ENCODE measurements at regions not wholly inside any gene's neighbourhood (a gene's known extent, or its start where the extent isn't known, plus 50 kb on each side); places are given as distances from the start of the nearest gene placed in this dataset.

DNA sequence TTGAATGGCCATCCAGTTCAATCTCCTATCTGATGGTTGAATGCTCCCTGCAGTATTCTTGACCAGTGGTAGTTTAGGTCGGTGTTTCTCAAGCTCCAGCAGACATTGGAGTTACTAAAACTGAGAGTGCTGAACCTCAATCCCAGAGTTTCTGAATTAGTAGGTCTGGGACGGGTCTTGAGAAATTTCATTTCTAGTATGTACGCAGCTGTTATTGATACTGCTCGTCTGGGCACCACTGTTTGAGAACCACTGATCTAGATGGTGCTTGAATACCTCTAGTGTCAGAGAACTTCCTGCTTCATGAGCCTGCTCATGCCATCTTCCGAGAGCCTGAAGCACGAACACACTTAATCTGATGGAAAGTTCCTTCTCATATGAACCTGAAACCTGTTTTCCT lies 99.4 kb upstream of the CREB5 start:
- DNase-seq (ENCODE audit: low spot score), result no peak
- Mint-ChIP-seq H3K9me3 (peaks cover 4% of the 10 kb centered on the region), H3K4me3 (no peak overlapping the region), H3K27me3 (ENCODE audit: insufficient read depth, low read depth) (peaks cover 11% of the 10 kb centered on the region), H3K27ac (no peak overlapping the region), H3K4me1 (peaks cover 9% of the 10 kb centered on the region), H3K36me3 (no peaks in the 10 kb centered on the region)
- no peaks in the 10 kb centered on the region for H3K79me2 ChIP-seq (ENCODE audit: low read depth)
- H4K20me1 ChIP-seq (ENCODE audit: low read depth), result no peaks in the 10 kb centered on the region
- no peak overlapping the region for H2AFZ ChIP-seq (replicated peaks)
- H3K36me3 ChIP-seq, result no peaks in the 10 kb centered on the region
- no peak overlapping the region for H3K4me3 ChIP-seq
- no peak for TF ChIP-seq EZH2phosphoT487 (IDR thresholded peaks at IDR 0.05)
- TF ChIP-seq EZH2 (IDR thresholded peaks at IDR 0.05), result no peak
- TF ChIP-seq CTCF (IDR thresholded peaks at IDR 0.05), result no peak
- no peaks in the 10 kb centered on the region for H3K9me3 ChIP-seq (ENCODE audit: low read depth)
- H3K4me2 ChIP-seq, result no peak overlapping the region
- H3K4me1 ChIP-seq, result peaks cover 10% of the 10 kb centered on the region
- no peaks in the 10 kb centered on the region for H3K27me3 ChIP-seq
- no peaks in the 10 kb centered on the region for H3F3A ChIP-seq (ENCODE audit: low read depth)
- H3K27ac ChIP-seq, result no peak overlapping the region
- H3K9ac ChIP-seq, result no peak overlapping the region

- H3F3A ChIP-seq (ENCODE audit: low read depth), result no peaks in the 10 kb centered on the region
- no peak overlapping the region for H3K27ac Mint-ChIP-seq
- peaks cover 8% of the 10 kb centered on the region for H3K27me3 Mint-ChIP-seq (ENCODE audit: insufficient read depth, low read depth)
- no peak for DNase-seq (ENCODE audit: low spot score)
- no peak for TF ChIP-seq EZH2phosphoT487 (IDR thresholded peaks at IDR 0.05)
- no peak for TF ChIP-seq CTCF (IDR thresholded peaks at IDR 0.05)
- TF ChIP-seq EZH2 (IDR thresholded peaks at IDR 0.05), result no peak
- H3K27ac ChIP-seq, result no peak overlapping the region
- H3K9ac ChIP-seq, result no peak overlapping the region
- no peaks in the 10 kb centered on the region for H3K79me2 ChIP-seq (ENCODE audit: low read depth)
- no peaks in the 10 kb centered on the region for H3K36me3 ChIP-seq
- no peak overlapping the region for H3K4me2 ChIP-seq
- H3K4me1 ChIP-seq, result peaks cover 10% of the 10 kb centered on the region
- no peaks in the 10 kb centered on the region for H3K9me3 ChIP-seq (ENCODE audit: low read depth)
- H3K4me3 ChIP-seq, result no peak overlapping the region
- no peaks in the 10 kb centered on the region for H3K9me3 Mint-ChIP-seq
- H3K36me3 Mint-ChIP-seq, result no peaks in the 10 kb centered on the region
- H3K4me1 Mint-ChIP-seq, result peaks cover 9% of the 10 kb centered on the region
- H4K20me1 ChIP-seq (ENCODE audit: low read depth), result no peaks in the 10 kb centered on the region
- no peak overlapping the region for H3K4me3 Mint-ChIP-seq
- H2AFZ ChIP-seq (replicated peaks), result no peak overlapping the region
- no peaks in the 10 kb centered on the region for H3K27me3 ChIP-seq
These were observed 97.5 kb upstream of the CREB5 start for GRCh38 chr7:28314841-28315240.

GRCh38 chr7:28315565-28316410 lies 96.5 kb upstream of the CREB5 start:
- Histone ChIP-seq H3K9ac (no peak overlapping the region), H3K4me1 (peaks cover 10% of the 10 kb centered on the region), H2AFZ (replicated peaks) (no peak overlapping the region), H4K20me1 (ENCODE audit: low read depth) (no peaks in the 10 kb centered on the region), H3K9me3 (ENCODE audit: low read depth) (no peaks in the 10 kb centered on the region), H3F3A (ENCODE audit: low read depth) (no peaks in the 10 kb centered on the region), H3K4me2 (no peak overlapping the region), H3K79me2 (ENCODE audit: low read depth) (no peaks in the 10 kb centered on the region), H3K4me3 (no peak overlapping the region), H3K27me3 (no peaks in the 10 kb centered on the region), H3K27ac (no peak overlapping the region), H3K36me3 (no peaks in the 10 kb centered on the region)
- Mint-ChIP-seq H3K4me3 (peak overlapping the region; percentile 4), H3K27ac (no peak overlapping the region), H3K27me3 (ENCODE audit: insufficient read depth, low read depth) (peaks cover 10% of the 10 kb centered on the region), H3K4me1 (peaks cover 8% of the 10 kb centered on the region), H3K9me3 (no peaks in the 10 kb centered on the region), H3K36me3 (no peaks in the 10 kb centered on the region)
- no peak for TF ChIP-seq CTCF (IDR thresholded peaks at IDR 0.05)
- TF ChIP-seq EZH2phosphoT487 (IDR thresholded peaks at IDR 0.05), result no peak
- no peak for TF ChIP-seq EZH2 (IDR thresholded peaks at IDR 0.05)
- no peak for DNase-seq (ENCODE audit: low spot score)

Data from neural progenitor cell (in vitro differentiated cells).